CD4-positive, alpha-beta T cell treated with Interferon alpha-2 for 1 hour (primary cell): ENCODE measurements at regions not wholly inside any gene's neighbourhood (a gene's known extent, or its start where the extent isn't known, plus 50 kb on each side); places are given as distances from the start of the nearest gene placed in this dataset.
A peak's percentile ranks its signal among the peaks of the same experiment; 100 is the strongest.
"Not testable (repeated sequence)": the region's sequence is repeated elsewhere in the genome, so short reads cannot be mapped to it uniquely, and the experiment has no call there.

ENCODE experiments used
- DNase-seq, 2 donors: peaks; one replicate each; pipeline ENCODE4 v3.0.0-alpha.2; 2020 to 2022

GRCh38 chr17:46460129-46460528, 52.1 kb upstream of the LRRC37A2 start:
- not testable (repeated sequence) for DNase-seq

DNA sequence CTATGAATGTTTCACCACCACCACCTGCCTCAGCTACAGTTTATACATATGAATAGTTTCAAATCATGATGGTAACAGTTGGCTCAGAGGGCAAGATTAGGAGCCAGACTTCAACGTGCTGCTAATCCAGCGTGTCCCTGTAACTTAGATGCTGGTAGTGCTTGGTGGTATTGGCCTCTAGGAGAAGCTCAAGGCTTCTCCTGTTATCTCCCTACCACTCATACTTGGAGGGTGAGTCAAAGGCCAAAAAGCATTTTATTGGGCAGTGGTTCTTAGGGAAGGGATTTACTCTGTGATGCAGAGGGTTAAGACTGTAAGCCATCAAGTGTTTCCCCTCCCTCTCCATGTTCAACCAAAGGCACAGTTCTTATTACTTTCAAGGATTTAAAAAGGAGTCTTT, 57.2 kb upstream of the LRRC37A2 start:
- not testable (repeated sequence) for DNase-seq

GRCh38 chr17:46454572-46454971, 57.7 kb upstream of the LRRC37A2 start:
- DNase-seq, result not testable (repeated sequence)

- DNase-seq, result not testable (repeated sequence)
These were observed 59.2 kb upstream of the LRRC37A2 start for GRCh38 chr17:46453077-46453476.

DNA sequence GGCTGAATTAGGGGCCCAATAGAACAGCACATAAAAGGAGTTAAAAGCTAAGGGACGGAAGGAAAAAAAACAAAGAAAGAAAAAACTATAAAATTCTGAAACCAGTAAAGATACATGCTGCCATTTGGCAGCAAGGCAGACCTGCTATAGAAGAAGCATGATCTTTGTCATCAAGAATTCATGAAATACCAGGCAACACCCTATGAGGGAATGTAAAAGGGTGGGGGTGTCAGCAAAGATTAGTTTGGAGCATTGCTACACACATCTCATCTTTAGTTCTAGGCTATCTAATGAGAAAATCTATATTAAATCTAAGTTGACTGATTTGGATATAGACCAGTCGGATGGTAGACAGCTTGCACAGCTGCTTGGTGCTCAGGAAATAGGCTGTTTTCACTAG, 66.4 kb upstream of the LRRC37A2 start:
- DNase-seq, result not testable (repeated sequence)

DNA sequence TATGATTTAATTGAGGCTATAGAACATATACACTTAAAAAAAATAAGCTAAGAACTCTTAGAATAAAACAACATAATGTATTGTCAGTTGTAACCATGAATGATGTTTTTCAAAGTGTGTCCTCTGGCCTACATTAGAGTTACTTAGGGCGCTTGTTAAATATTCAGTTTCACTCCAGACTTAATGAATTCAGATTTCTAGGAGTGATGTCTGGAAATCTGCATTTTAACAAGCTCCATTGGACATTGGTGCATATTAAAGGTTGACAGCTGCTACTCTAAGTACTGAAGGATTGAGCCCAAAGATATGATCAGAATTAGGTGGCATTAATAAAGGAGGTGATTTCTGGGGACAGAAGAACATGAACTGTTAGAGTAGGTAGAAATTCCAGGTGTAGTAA, 66.9 kb upstream of the LRRC37A2 start:
- DNase-seq, result not testable (repeated sequence)

DNA sequence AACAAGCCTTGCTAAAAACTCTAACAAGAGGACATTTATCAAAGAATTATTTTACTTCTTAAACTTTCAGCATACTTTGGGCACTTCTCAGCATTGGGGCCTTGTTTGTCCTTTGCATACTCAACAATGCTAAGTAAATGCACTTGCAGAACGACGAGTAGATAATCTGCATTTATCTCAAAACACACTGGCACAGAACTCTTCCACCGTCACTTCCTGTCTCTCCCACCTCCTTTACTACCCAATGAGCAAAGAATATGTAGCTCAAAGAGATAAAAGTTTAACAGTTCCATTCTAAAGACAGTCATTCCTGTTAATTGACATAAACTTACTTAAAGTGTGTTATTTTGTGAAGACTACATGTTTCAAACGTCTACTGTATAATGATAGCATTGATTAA, 70.1 kb upstream of the LRRC37A2 start:
- DNase-seq, result not testable (repeated sequence)

GRCh38 chr17:46440665-46441064, 71.6 kb upstream of the LRRC37A2 start:
- not testable (repeated sequence) for DNase-seq

- not testable (repeated sequence) for DNase-seq
These were observed 73.0 kb upstream of the ARL17B start for GRCh38 chr17:46434450-46435062.

- not testable (repeated sequence) for DNase-seq
These were observed 68.7 kb upstream of the ARL17B start for GRCh38 chr17:46430300-46430699.

GRCh38 chr17:46429675-46430074, 68.1 kb upstream of the ARL17B start:
- not testable (repeated sequence) for DNase-seq

DNA sequence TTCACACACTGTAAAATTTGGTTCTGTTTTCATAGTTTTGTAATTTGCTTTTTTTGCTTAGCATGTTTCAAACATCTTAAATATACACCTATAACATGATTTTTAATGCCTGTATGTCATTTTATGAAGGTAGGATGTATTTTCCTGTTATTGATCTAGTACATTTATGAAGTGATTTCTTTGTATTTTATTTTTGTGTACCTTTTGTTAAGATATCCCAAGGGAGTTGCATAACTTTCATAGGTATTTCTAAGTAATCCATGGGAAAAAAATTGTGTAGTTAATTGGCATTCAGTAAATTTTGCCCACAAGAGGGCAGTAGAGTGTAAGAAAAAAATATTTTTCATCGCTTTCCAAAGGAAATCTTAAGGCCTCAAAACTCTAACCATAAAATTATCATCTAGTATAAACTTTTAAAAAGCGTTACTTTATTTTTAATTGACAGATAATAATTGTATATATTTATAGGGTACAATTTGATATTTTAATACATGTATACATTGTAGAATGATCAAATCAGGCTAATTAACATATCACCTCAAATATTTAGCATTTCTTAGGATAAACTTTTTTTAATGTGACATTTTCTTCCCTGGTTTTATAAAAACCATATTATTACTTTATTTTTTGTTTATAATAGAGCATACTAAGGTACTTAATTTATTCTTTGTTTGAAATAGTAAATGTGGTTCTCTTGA, 62.8 kb upstream of the ARL17B start:
- not testable (repeated sequence) for DNase-seq

DNA sequence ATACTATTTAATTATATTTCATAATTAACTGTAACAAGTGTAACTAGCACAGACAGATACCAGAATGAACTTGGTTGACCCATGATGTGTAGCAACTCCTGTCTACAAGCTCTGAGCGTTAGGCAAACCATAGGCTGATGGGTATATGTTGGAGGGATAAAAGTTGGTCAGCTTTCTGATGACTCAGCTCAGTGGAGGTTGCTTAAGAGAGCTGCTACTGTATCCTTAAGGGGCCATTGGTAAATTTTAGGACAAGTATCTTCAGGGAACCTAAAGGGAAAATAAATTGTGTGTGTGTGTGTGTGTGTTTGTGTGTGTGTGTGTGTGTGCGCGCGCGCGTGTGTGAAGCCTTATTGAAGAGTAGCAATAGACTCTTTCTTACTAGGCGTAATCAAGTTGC, 56.3 kb upstream of the ARL17B start:
- peak in 1 of 2 donors; percentile 4 for DNase-seq

DNA sequence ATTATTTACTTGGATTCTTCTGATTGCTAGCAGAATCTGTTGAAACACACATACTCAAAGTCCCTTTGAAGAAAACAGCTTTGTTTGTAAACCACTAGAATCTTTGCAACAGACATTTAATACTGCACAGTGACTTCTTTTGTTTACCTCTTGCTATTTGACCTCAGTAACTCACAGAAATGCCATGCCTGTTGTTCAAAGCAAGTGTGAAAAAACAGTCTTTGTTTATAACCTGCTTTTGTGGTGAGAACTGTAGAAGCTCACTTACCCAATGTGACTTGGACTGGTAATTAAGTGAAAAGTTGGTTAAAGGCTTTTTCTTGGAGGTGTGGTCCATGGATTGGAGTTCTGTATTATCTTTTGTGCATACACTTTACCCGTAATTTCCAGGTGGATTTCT, 55.7 kb upstream of the ARL17B start:
- not testable (repeated sequence) for DNase-seq

DNA sequence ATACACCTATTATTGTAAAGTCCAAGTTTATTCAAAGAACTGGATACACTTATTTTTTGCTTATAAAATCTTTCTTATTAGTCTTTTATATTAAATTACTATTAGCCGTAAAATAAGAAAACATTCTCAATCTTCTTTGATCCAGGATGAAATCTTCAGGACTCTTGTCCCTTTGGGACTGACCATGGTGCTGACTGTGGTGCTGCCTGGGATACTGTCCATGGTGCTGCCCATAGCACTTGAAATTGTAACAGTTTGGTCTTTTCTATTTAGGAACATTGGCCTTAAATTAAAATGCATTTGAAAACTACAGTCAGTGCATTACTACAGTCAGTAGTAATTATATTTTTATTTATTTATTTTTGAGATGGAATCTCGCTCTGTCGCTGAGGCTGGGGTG, 53.0 kb upstream of the ARL17B start:
- not testable (repeated sequence) for DNase-seq

DNA sequence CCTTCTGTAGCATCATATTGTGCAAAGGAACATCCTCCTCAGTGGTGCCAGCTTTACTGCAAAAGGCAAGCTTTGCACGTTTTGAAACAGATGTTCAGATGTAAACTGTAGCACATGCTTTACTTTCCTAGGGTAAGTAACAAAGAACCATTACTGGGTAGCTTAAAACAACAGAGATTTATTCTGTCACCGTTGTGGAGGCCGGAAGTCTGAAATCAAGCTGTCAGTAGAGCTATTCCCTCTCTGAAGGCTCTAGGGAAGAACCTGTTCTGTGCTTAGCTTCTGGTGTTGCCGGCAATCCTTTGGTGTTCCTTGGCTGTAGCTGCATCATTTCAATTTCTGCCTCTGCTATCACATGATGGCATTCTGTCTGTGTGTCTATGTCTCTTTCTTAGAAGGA, 50.6 kb upstream of the ARL17B start:
- DNase-seq, result not testable (repeated sequence)

DNA sequence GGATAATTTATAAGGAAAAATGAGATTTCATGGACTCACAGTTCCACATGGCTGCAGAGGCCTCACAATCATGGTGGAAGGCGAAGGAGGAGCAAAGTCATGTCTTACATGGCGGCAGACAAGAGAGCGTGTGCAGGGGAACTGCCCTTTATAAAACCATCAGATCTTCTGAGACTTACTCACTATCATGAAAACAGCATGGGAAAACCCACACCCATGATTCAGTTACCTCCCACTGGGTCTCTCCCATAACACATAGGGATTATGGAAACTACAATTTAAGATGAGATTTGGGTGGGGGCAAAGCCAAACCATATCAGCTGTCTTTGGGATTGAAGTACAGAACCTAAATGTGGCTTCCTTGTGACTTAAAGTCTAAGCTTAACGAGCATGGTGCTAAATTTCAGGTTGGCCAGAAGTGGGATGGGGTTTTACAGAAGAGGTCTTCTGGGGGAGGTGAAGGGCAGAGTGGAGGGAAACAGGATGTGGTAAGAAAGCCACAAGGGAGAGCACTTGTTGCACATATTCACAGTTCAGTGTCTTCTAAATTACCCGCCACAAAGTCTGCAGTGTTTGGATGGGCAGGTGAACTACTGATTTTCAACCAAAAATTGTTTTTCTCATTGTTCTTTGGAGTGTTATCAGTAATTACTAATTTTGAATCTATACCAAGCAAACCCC, 49.7 kb upstream of the ARL17B start:
- not testable (repeated sequence) for DNase-seq
